Adrenal gland (tissue), 9 donors: ENCODE measurements at regions not wholly inside any gene's neighbourhood (a gene's known extent, or its start where the extent isn't known, plus 50 kb on each side); places are given as distances from the start of the nearest gene placed in this dataset.

ENCODE experiments used
- DNase-seq, 7 donors: peaks; one replicate each; pipeline ENCODE4 v3.0.0-alpha.2; 2019 to 2020
- H3K27ac ChIP-seq, 5 donors: fragments of 200-600 bp; sonication (generic) in 4 of 5; 1 replicate in 3 of 5; 2 replicates in 2 of 5; pipeline versions ENCODE4 v1.5.1 to v1.8.0; 2016 to 2020; ENCODE audit warnings: mild to moderate bottlenecking in 1 of 5
- H3K27me3 ChIP-seq: fragments of 200-600 bp; 2 replicates; pipeline ENCODE4 v1.8.0; 2021
- H3K36me3 ChIP-seq, 2 donors: fragments of 200-600 bp; replicated peaks in 1 of 2; 1 replicate in 1 of 2; 2 replicates in 1 of 2; pipeline versions ENCODE4 v1.5.1 to v1.8.0; 2018 to 2022
- H3K4me1 ChIP-seq, 2 donors: fragments of 200-600 bp; replicated peaks in 1 of 2; 1 replicate in 1 of 2; 2 replicates in 1 of 2; pipeline versions ENCODE4 v1.5.1 to v1.8.0; 2018 to 2021
- H3K4me3 ChIP-seq, 4 donors: fragments of 200-600 bp; sonication (generic) in 3 of 4; one replicate each; pipeline ENCODE4 v1.5.1; 2016 to 2018
- H3K9me3 ChIP-seq, 3 donors: fragments of 200-600 bp; sonication (generic) in 1 of 3; replicated peaks in 1 of 3; 1 replicate in 2 of 3; 2 replicates in 1 of 3; pipeline versions ENCODE4 v1.5.1 to v1.8.0; 2016 to 2021
- CTCF ChIP-seq, 6 experiments: fragments of 450-650 bp in 4 of 6; fragments of 200-600 bp in 2 of 6; sonication (generic) in 1 of 6; IDR thresholded peaks; 1 replicate in 5 of 6; 2 replicates in 1 of 6; pipeline versions ENCODE4 v1.5.1 to v1.8.0; 2016 to 2021; ENCODE audit warnings: antibody characterized with exemption in 6 of 6, mild to moderate bottlenecking in 2 of 6, moderate library complexity in 1 of 6
- POLR2A ChIP-seq, 2 donors: fragments of 450-650 bp; IDR thresholded peaks; one replicate each; pipeline ENCODE4 v1.6.1; 2017; ENCODE audit warnings: antibody characterized with exemption in 2 of 2, mild to moderate bottlenecking in 2 of 2, moderate library complexity in 1 of 2
- WGBS, 4 donors: extraction: QIAGEN DNeasy Blood & Tissue Kit in 2 of 4; methylation state at CpG; one replicate each; pipeline versions ENCODE4 v1.1.5 to v1.1.7; 2013 to 2017; 5-methylcytosine and 5-hydroxymethylcytosine counted together
- intact Hi-C, 2 donors: fragments of 100-400 bp; cut with DNase I; formaldehyde crosslinking; loops; one replicate each; pipeline versions ENCODE4 v1.14.1 to v1.15.0; 2022 to 2023
- donor health status: healthy with polysubstance abuse.
- donor health status: Bipolar disorder and iron deficiency.
- donor health status: DM: yes; HTN: yes; CAD: no.
- donor health status: DM: no; HTN: no; CAD: no.
- donor health status: DM: no; HTN: no; CAD: no.

- Histone ChIP-seq H3K4me1 (no peaks in the 10 kb centered on the region), H3K4me3 (no peak overlapping the region), H3K27ac (no peak overlapping the region), H3K36me3 (no peaks in the 10 kb centered on the region), H3K9me3 (no peaks in the 10 kb centered on the region), H3K27me3 (no peaks in the 10 kb centered on the region)
- TF ChIP-seq CTCF (IDR thresholded peaks at IDR 0.05) (no peak), POLR2A (IDR thresholded peaks at IDR 0.05) (no peak)
- intact Hi-C loops, result no loop called here
- WGBS, 4 donors, result 58 to 67% (median 61%) methylated on average over 4 of the region's 4 CpGs
- no peak for DNase-seq
These were observed 121.0 kb upstream of the PRDM1 start for GRCh38 chr6:105964979-105965760.

GRCh38 chr6:105954148-105954547 is 132.0 kb upstream of the PRDM1 start:
- 79 to 88% (median 86%) methylated on average over 4 of the region's 4 CpGs for WGBS, 4 donors
- no peak for TF ChIP-seq CTCF (IDR thresholded peaks at IDR 0.05)
- TF ChIP-seq POLR2A (IDR thresholded peaks at IDR 0.05), result no peak
- Histone ChIP-seq H3K27ac (no peak overlapping the region), H3K4me1 (no peaks in the 10 kb centered on the region), H3K36me3 (no peaks in the 10 kb centered on the region), H3K4me3 (no peak overlapping the region), H3K9me3 (no peaks in the 10 kb centered on the region), H3K27me3 (no peaks in the 10 kb centered on the region)
- intact Hi-C loops, result no loop called here
- no peak for DNase-seq

- Histone ChIP-seq H3K9me3 (no peaks in the 10 kb centered on the region), H3K4me3 (no peak overlapping the region), H3K36me3 (no peaks in the 10 kb centered on the region), H3K4me1 (no peaks in the 10 kb centered on the region), H3K27ac (no peak overlapping the region), H3K27me3 (no peaks in the 10 kb centered on the region)
- intact Hi-C loops, result no loop called here
- WGBS, 4 donors, result 41 to 52% (median 48%) methylated on average over 7 of the region's 7 CpGs
- DNase-seq, result no peak
- TF ChIP-seq CTCF (IDR thresholded peaks at IDR 0.05), result no peak
- no peak for TF ChIP-seq POLR2A (IDR thresholded peaks at IDR 0.05)
These were observed 133.1 kb upstream of the PRDM1 start for GRCh38 chr6:105952772-105953690.

GRCh38 chr6:105952326-105952725 is 133.8 kb upstream of the PRDM1 start:
- no peaks in the 10 kb centered on the region for H3K4me1 ChIP-seq
- H3K27me3 ChIP-seq, result no peaks in the 10 kb centered on the region
- no peak for TF ChIP-seq CTCF (IDR thresholded peaks at IDR 0.05)
- no peak for TF ChIP-seq POLR2A (IDR thresholded peaks at IDR 0.05)
- no peak overlapping the region for H3K27ac ChIP-seq
- H3K9me3 ChIP-seq, result no peaks in the 10 kb centered on the region
- H3K4me3 ChIP-seq, result no peak overlapping the region
- H3K36me3 ChIP-seq, result no peaks in the 10 kb centered on the region
- DNase-seq, result no peak
- intact Hi-C loops, result no loop called here
- WGBS, 4 donors, result 68 to 76% (median 76%) methylated on average over 3 of the region's 3 CpGs
